Activated CD4-positive, CD25-positive, alpha-beta regulatory T cell treated with anti-CD3 and anti-CD28 coated beads, Interleukin-2, amount 50 U/mL, for 24 hours (primary cell): ENCODE measurements at regions not wholly inside any gene's neighbourhood (a gene's known extent, or its start where the extent isn't known, plus 50 kb on each side); places are given as distances from the start of the nearest gene placed in this dataset.

Experiments
- ATAC-seq, 2 donors: fragments of 150-1000 bp; cut with Tn5 transposase; one replicate each; pipeline ENCODE4 v1.10.0; 2021; ENCODE audit warnings: mild to moderate bottlenecking in 1 of 2, moderate library complexity in 1 of 2

- ATAC-seq = no peak
Measured at GRCh38 chr10:47107007-47107747, 192.8 kb upstream of the GDF10 start.

- no peak for ATAC-seq
Measured at GRCh38 chr10:47109906-47110305, 190.1 kb upstream of the GDF10 start.

GRCh38 chr10:47111329-47111862, 188.6 kb upstream of the GDF10 start:
- no peak for ATAC-seq

GRCh38 chr10:47112612-47113011, 187.4 kb upstream of the GDF10 start:
- ATAC-seq = no peak

- ATAC-seq = no peak
Measured at GRCh38 chr10:47113907-47114500, 186.0 kb upstream of the GDF10 start.

- ATAC-seq = no peak
Measured at GRCh38 chr10:47114680-47115186, 185.3 kb upstream of the GDF10 start.

- no peak for ATAC-seq
Measured at GRCh38 chr10:47115322-47115721, 184.7 kb upstream of the GDF10 start.

- no peak for ATAC-seq
Measured at GRCh38 chr10:47116445-47116844, 183.6 kb upstream of the GDF10 start.

GRCh38 chr10:47118326-47118725, 181.7 kb upstream of the GDF10 start:
- no peak for ATAC-seq

GRCh38 chr10:47121336-47121735, 178.7 kb upstream of the GDF10 start:
- ATAC-seq = no peak

GRCh38 chr10:47123716-47124288, 176.2 kb upstream of the GDF10 start:
- ATAC-seq = no peak

- ATAC-seq = no peak
Measured at GRCh38 chr10:47127188-47127785, 172.7 kb upstream of the GDF10 start.

GRCh38 chr10:47130491-47130890, 169.5 kb upstream of the GDF10 start:
- no peak for ATAC-seq

- no peak for ATAC-seq
Measured at GRCh38 chr10:47133871-47134570, 166.0 kb upstream of the GDF10 start.

- ATAC-seq = no peak
Measured at GRCh38 chr10:47136866-47137265, 163.1 kb upstream of the GDF10 start.

- no peak for ATAC-seq
Measured at GRCh38 chr10:47137311-47137851, 162.6 kb upstream of the GDF10 start.

- ATAC-seq = no peak
Measured at GRCh38 chr10:47139121-47139520, 160.9 kb upstream of the GDF10 start.

GRCh38 chr10:47140761-47141348, 159.1 kb upstream of the GDF10 start:
- no peak for ATAC-seq

GRCh38 chr10:47141349-47141748, 158.6 kb upstream of the GDF10 start:
- ATAC-seq = no peak

GRCh38 chr10:47143072-47143471, 156.9 kb upstream of the GDF10 start:
- no peak for ATAC-seq

GRCh38 chr10:47143473-47143872, 156.5 kb upstream of the GDF10 start:
- ATAC-seq = no peak

GRCh38 chr10:47144525-47144924, 155.5 kb upstream of the GDF10 start:
- ATAC-seq = peak in 1 of 2 donors; percentile 25
